ENCODE measurements at regions not wholly inside any gene's neighbourhood (a gene's known extent, or its start where the extent isn't known, plus 50 kb on each side); places are given as distances from the start of the nearest gene placed in this dataset.

DNA sequence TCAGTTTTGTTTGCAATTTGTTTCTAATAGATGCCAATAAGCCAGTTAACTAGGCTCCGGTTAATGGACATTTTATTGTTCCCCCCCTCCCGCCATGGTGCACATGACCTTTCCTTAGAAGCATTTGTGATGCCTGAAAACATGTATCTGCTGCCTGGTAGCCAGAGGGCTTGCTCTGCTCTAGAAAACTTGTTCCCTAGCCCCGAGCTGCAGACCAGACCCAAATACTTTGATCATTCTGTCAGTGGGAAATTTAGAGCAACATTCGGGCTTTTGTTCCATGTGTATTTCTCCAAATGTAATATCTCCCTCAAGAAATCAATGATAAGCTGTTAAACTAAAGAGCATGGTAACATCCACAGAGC is 104.7 kb downstream of the EVX1 start:
- no peak for TF ChIP-seq FOS (IDR thresholded peaks at IDR 0.05; ENCODE audit: borderline replicate concordance, insufficient read depth, low read length)
- TF ChIP-seq, protein P1, sequence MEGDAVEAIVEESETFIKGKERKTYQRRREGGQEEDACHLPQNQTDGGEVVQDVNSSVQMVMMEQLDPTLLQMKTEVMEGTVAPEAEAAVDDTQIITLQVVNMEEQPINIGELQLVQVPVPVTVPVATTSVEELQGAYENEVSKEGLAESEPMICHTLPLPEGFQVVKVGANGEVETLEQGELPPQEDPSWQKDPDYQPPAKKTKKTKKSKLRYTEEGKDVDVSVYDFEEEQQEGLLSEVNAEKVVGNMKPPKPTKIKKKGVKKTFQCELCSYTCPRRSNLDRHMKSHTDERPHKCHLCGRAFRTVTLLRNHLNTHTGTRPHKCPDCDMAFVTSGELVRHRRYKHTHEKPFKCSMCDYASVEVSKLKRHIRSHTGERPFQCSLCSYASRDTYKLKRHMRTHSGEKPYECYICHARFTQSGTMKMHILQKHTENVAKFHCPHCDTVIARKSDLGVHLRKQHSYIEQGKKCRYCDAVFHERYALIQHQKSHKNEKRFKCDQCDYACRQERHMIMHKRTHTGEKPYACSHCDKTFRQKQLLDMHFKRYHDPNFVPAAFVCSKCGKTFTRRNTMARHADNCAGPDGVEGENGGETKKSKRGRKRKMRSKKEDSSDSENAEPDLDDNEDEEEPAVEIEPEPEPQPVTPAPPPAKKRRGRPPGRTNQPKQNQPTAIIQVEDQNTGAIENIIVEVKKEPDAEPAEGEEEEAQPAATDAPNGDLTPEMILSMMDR (IDR thresholded peaks at IDR 0.05; ENCODE audit: extremely low read depth in 1 of 2, insufficient read depth in 1 of 2, low read depth in 1 of 2, low read length in 2 of 2), result no peak
